A549 (cell line): ENCODE measurements at regions not wholly inside any gene's neighbourhood (a gene's known extent, or its start where the extent isn't known, plus 50 kb on each side); places are given as distances from the start of the nearest gene placed in this dataset.

ENCODE experiments used
- ATAC-seq, 2 experiments: fragments of 200-7000 bp in 1 of 2; fragments of >200 bp in 1 of 2; cut with Nextera tagmentation in 1 of 2; cut with Tn5 transposase in 1 of 2; 3 replicates each; pipeline versions ENCODE4 v1.8.0 to v1.9.1; 2018 to 2020; ENCODE audit warnings: mild to moderate bottlenecking in 1 of 2, moderate library complexity in 1 of 2
- CTCF ChIA-PET: fragments of 300-600 bp; sonication (Branson Sonifier 250); formaldehyde crosslinking; extraction: SDS; loops from one replicate; lab custom pipeline; 2021; ENCODE audit warnings: antibody characterized with exemption, inconsistent platforms; lab: Yijun Ruan, JAX
- POLR2A ChIA-PET: fragments of 350-600 bp; formaldehyde crosslinking; extraction: SDS; loops from one replicate; lab custom pipeline; 2021; ENCODE audit warnings: antibody characterized with exemption, inconsistent platforms; lab: Yijun Ruan, JAX
- DNase-seq, 2 experiments: peaks; one replicate each; pipeline versions ENCODE4 v3.0.0 to v3.0.0-alpha.2; 2011 to 2016; ENCODE audit warnings: low read depth in 1 of 2, low spot score in 1 of 2
- FAIRE-seq: peaks from 2 replicates; lab custom pipeline; 2011; peaks lifted over from hg19 to GRCh38; lab: Jason Lieb, UNC
- H3K27ac ChIP-seq, 2 experiments: fragments of >200 bp; sonication (Bioruptor Twin); formaldehyde crosslinking; 3 replicates each; pipeline ENCODE4 v1.5.1; 2016 to 2017
- H3K4me1 ChIP-seq: fragments of >200 bp; sonication (Bioruptor Twin); formaldehyde crosslinking; 3 replicates; pipeline ENCODE4 v1.6.1; 2016
- H3K4me2 ChIP-seq: fragments of >200 bp; sonication (Bioruptor Twin); formaldehyde crosslinking; 3 replicates; pipeline ENCODE4 v1.6.1; 2016
- H3K4me3 ChIP-seq: fragments of >200 bp; sonication (Bioruptor Twin); formaldehyde crosslinking; 3 replicates; pipeline ENCODE4 v1.5.1; 2016
- H3K9me3 ChIP-seq: fragments of >200 bp; sonication (Bioruptor Twin); formaldehyde crosslinking; 3 replicates; pipeline ENCODE4 v1.6.1; 2016
- ATOH8 ChIP-seq: fragments of 250-450 bp; sonication (Bioruptor Pico); IDR thresholded peaks from 2 replicates; pipeline ENCODE4 v1.5.0; 2020; ENCODE audit warnings: low read depth, mild to moderate bottlenecking, moderate library complexity
- CHD4 ChIP-seq: fragments of 200-600 bp; sonication (generic); IDR thresholded peaks from 2 replicates; pipeline ENCODE4 v1.6.1; 2016; ENCODE audit warnings: antibody characterized with exemption, mild to moderate bottlenecking, borderline replicate concordance
- EHMT2 ChIP-seq: fragments of 200-600 bp; sonication (generic); IDR thresholded peaks from 2 replicates; pipeline ENCODE4 v1.6.1; 2016; ENCODE audit warnings: antibody characterized with exemption, low read depth, mild to moderate bottlenecking, moderate library complexity
- FOSB ChIP-seq: fragments of 250-450 bp; sonication (Bioruptor Pico); IDR thresholded peaks from 2 replicates; pipeline ENCODE4 v1.5.0; 2020; ENCODE audit warnings: mild to moderate bottlenecking, moderate library complexity
- GATA3 ChIP-seq: IDR thresholded peaks from 2 replicates; pipeline ENCODE4 v1.6.1; 2012; ENCODE audit warnings: borderline replicate concordance
- HOXB13 ChIP-seq: fragments of 250-450 bp; sonication (Bioruptor Pico); IDR thresholded peaks from 2 replicates; pipeline ENCODE4 v1.5.0; 2020; ENCODE audit warnings: low read depth, mild to moderate bottlenecking, moderate library complexity
- HOXB5 ChIP-seq: fragments of 250-450 bp; sonication (Bioruptor Pico); IDR thresholded peaks from 2 replicates; pipeline ENCODE4 v1.5.0; 2020; ENCODE audit warnings: mild to moderate bottlenecking, moderate library complexity
- JUN ChIP-seq, 2 experiments: fragments of >200 bp; sonication (Bioruptor Twin); formaldehyde crosslinking; IDR thresholded peaks; 2 replicates in 1 of 2; 3 replicates in 1 of 2; pipeline ENCODE4 v1.6.1; 2016 to 2017
- KDM1A ChIP-seq: fragments of 200-600 bp; sonication (generic); IDR thresholded peaks from 2 replicates; pipeline ENCODE4 v1.6.1; 2016; ENCODE audit warnings: low read depth, mild to moderate bottlenecking
- KDM5A ChIP-seq: fragments of 200-600 bp; sonication (generic); IDR thresholded peaks from 2 replicates; pipeline ENCODE4 v1.6.1; 2016; ENCODE audit warnings: antibody characterized with exemption, mild to moderate bottlenecking
- MAX ChIP-seq: IDR thresholded peaks from 2 replicates; pipeline ENCODE4 v1.6.1; 2012
- MAZ ChIP-seq: fragments of 150-350 bp; IDR thresholded peaks from 2 replicates; pipeline ENCODE4 v1.6.1; 2014; ENCODE audit warnings: antibody characterized with exemption, low read depth, low read length, borderline replicate concordance
- MYC ChIP-seq: IDR thresholded peaks from 2 replicates; pipeline ENCODE4 v1.6.1; 2012; ENCODE audit warnings: mild to moderate bottlenecking, inconsistent platforms, low read length, improper control_type of control experiment, borderline replicate concordance
- RAD21 ChIP-seq, 2 experiments: fragments of >200 bp in 1 of 2; sonication (Bioruptor Twin) in 1 of 2; formaldehyde crosslinking in 1 of 2; IDR thresholded peaks in 1 of 2; conservative IDR thresholded peaks in 1 of 2; 2 replicates in 1 of 2; 3 replicates in 1 of 2; pipeline ENCODE4 v1.6.1; 2012 to 2018; ENCODE audit warnings: inconsistent platforms in 1 of 2
- RCOR1 ChIP-seq: fragments of 150-350 bp; IDR thresholded peaks from 2 replicates; pipeline ENCODE4 v1.6.1; 2014; ENCODE audit warnings: antibody characterized with exemption, low read length, low read depth
- RNF2 ChIP-seq: fragments of 200-600 bp; sonication (generic); IDR thresholded peaks from 2 replicates; pipeline ENCODE4 v1.6.1; 2016; ENCODE audit warnings: low read depth, mild to moderate bottlenecking, antibody characterized with exemption, moderate library complexity, borderline replicate concordance
- SMC3 ChIP-seq: fragments of >200 bp; sonication (Bioruptor Twin); formaldehyde crosslinking; IDR thresholded peaks from 3 replicates; pipeline ENCODE4 v1.6.1; 2018; ENCODE audit warnings: inconsistent platforms
- TFCP2L1 ChIP-seq: fragments of 250-450 bp; sonication (Bioruptor Pico); IDR thresholded peaks from 2 replicates; pipeline ENCODE4 v1.5.0; 2021; ENCODE audit warnings: mild to moderate bottlenecking
- TP53 ChIP-seq: fragments of 250-450 bp; sonication (Bioruptor Pico); IDR thresholded peaks from 2 replicates; pipeline ENCODE4 v1.5.0; 2021; ENCODE audit warnings: mild to moderate bottlenecking, moderate library complexity
- USF2 ChIP-seq: fragments of 450-650 bp; IDR thresholded peaks from 2 replicates; pipeline ENCODE4 v1.6.1; 2014; ENCODE audit warnings: antibody characterized with exemption
- ZNF302 ChIP-seq: fragments of 250-450 bp; sonication (Bioruptor Pico); IDR thresholded peaks from 2 replicates; pipeline ENCODE4 v1.9.0; 2021; ENCODE audit warnings: inconsistent platforms, mild to moderate bottlenecking, moderate library complexity
- ZSCAN20 ChIP-seq: fragments of 250-450 bp; sonication (Bioruptor Pico); IDR thresholded peaks from 2 replicates; pipeline ENCODE4 v1.8.0; 2022; ENCODE audit warnings: mild to moderate bottlenecking, moderate library complexity
- WGBS: methylation state at CpG from one replicate; pipeline ENCODE4 v1.1.6; 2017; ENCODE audit errors: missing lambda C conversion rate; 5-methylcytosine and 5-hydroxymethylcytosine counted together
- TF ChIP-seq, protein P1 (sequence below): fragments of 250-450 bp; sonication (Bioruptor Pico); IDR thresholded peaks from 2 replicates; pipeline ENCODE4 v1.5.0; 2021; ENCODE audit warnings: mild to moderate bottlenecking, moderate library complexity, borderline replicate concordance

DNA sequence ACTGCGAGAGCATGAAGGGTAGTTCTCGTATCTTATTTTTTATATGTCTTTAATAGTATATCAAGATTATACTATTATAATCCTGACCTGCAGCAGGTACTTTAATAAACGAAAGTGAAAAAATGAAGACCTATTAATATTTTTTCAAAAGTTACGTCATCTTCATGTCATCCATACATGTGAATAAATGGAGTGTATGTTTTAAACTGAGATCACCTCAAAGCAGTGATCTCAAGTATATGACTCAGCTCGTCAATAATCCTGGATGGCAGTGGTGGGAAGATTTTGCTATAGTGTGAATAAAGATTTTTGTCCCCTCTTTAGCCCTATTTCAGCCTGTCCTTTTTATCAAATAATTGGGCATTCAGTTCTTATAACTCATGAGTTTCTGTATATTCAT is 166.3 kb upstream of the FBXO11 start:
- WGBS, result 39% methylated on average over 5 of the region's 5 CpGs
- no peak overlapping the region for H3K4me3 ChIP-seq
- no peak for FAIRE-seq
- H3K4me2 ChIP-seq, result no peak overlapping the region
- H3K27ac ChIP-seq, result no peak overlapping the region
- DNase-seq, result no peak
- TF ChIP-seq TP53 (CRISPR knock-in tag) (no peak), KDM5A (no peak), SMC3 (no peak), TFCP2L1 (no peak), USF2 (no peak), JUN (IDR thresholded peaks at IDR 0.05) (no peak), MYC (no peak), RAD21 (conservative IDR thresholded peaks at IDR 0.05 in 1 of 2, IDR thresholded peaks at IDR 0.05 in 1 of 2) (no peak), RNF2 (no peak), ZSCAN20 (no peak), MAZ (no peak), ZNF302 (CRISPR knock-in tag) (no peak), RCOR1 (no peak), FOSB (CRISPR knock-in tag) (no peak), CHD4 (no peak), KDM1A (no peak)
- TF ChIP-seq, protein P1, sequence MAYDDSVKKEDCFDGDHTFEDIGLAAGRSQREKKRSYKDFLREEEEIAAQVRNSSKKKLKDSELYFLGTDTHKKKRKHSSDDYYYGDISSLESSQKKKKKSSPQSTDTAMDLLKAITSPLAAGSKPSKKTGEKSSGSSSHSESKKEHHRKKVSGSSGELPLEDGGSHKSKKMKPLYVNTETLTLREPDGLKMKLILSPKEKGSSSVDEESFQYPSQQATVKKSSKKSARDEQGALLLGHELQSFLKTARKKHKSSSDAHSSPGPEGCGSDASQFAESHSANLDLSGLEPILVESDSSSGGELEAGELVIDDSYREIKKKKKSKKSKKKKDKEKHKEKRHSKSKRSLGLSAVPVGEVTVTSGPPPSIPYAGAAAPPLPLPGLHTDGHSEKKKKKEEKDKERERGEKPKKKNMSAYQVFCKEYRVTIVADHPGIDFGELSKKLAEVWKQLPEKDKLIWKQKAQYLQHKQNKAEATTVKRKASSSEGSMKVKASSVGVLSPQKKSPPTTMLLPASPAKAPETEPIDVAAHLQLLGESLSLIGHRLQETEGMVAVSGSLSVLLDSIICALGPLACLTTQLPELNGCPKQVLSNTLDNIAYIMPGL (CRISPR knock-in tag), result no peak
- H3K9me3 ChIP-seq, result no peaks in the 10 kb centered on the region
- no peak for ATAC-seq
- no peaks in the 10 kb centered on the region for H3K4me1 ChIP-seq
- ChIA-PET CTCF (no interaction called here), POLR2A (interaction anchor here (0.6 kb wide), 1 partner anchor 15 kb away, joined by 3 read pairs; no protein-coding TSS in a partner anchor)

GRCh38 chr2:48075631-48076030 is 169.3 kb upstream of the FBXO11 start:
- Histone ChIP-seq H3K4me1 (no peaks in the 10 kb centered on the region), H3K9me3 (no peaks in the 10 kb centered on the region), H3K4me2 (no peak overlapping the region), H3K4me3 (no peak overlapping the region), H3K27ac (no peak overlapping the region)
- no peak for ATAC-seq
- TF ChIP-seq MAX (no peak), HOXB13 (no peak), EHMT2 (no peak), GATA3 (no peak), ATOH8 (CRISPR knock-in tag) (no peak), HOXB5 (CRISPR knock-in tag) (no peak)
- ChIA-PET CTCF (interaction anchor here (1.0 kb wide), 1 partner anchor 31 kb away, joined by 3 read pairs; no protein-coding TSS in a partner anchor), POLR2A (no interaction called here)
- FAIRE-seq, result no peak
- WGBS, result 23% methylated on average over 2 of the region's 2 CpGs
- no peak for DNase-seq
